ENCODE measurements at regions not wholly inside any gene's neighbourhood (a gene's known extent, or its start where the extent isn't known, plus 50 kb on each side); places are given as distances from the start of the nearest gene placed in this dataset.

- H3K27me3 ChIP-seq: no peaks in the 10 kb centered on the region
- intact Hi-C loops (cut with DNase I): no loop called here
- no peak for ATAC-seq
- no peak overlapping the region for H3K27ac ChIP-seq
- no peak for DNase-seq
- no peaks in the 10 kb centered on the region for H3K36me3 ChIP-seq
- H3K4me1 ChIP-seq: no peaks in the 10 kb centered on the region
- H3K9me3 ChIP-seq: no peaks in the 10 kb centered on the region
- H3K4me3 ChIP-seq: no peak overlapping the region
- WGBS (ENCODE audit: insufficient coverage, low coverage, low lambda C conversion rate, missing lambda C conversion rate): 20% methylated on average over 3 of the region's 8 CpGs
- TF ChIP-seq, protein P1, sequence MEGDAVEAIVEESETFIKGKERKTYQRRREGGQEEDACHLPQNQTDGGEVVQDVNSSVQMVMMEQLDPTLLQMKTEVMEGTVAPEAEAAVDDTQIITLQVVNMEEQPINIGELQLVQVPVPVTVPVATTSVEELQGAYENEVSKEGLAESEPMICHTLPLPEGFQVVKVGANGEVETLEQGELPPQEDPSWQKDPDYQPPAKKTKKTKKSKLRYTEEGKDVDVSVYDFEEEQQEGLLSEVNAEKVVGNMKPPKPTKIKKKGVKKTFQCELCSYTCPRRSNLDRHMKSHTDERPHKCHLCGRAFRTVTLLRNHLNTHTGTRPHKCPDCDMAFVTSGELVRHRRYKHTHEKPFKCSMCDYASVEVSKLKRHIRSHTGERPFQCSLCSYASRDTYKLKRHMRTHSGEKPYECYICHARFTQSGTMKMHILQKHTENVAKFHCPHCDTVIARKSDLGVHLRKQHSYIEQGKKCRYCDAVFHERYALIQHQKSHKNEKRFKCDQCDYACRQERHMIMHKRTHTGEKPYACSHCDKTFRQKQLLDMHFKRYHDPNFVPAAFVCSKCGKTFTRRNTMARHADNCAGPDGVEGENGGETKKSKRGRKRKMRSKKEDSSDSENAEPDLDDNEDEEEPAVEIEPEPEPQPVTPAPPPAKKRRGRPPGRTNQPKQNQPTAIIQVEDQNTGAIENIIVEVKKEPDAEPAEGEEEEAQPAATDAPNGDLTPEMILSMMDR (IDR thresholded peaks at IDR 0.05): no peak
- no peak for TF ChIP-seq POLR2A (IDR thresholded peaks at IDR 0.05)
These were observed 114.1 kb upstream of the SOX1 start for GRCh38 chr13:111952814-111953213.

DNA sequence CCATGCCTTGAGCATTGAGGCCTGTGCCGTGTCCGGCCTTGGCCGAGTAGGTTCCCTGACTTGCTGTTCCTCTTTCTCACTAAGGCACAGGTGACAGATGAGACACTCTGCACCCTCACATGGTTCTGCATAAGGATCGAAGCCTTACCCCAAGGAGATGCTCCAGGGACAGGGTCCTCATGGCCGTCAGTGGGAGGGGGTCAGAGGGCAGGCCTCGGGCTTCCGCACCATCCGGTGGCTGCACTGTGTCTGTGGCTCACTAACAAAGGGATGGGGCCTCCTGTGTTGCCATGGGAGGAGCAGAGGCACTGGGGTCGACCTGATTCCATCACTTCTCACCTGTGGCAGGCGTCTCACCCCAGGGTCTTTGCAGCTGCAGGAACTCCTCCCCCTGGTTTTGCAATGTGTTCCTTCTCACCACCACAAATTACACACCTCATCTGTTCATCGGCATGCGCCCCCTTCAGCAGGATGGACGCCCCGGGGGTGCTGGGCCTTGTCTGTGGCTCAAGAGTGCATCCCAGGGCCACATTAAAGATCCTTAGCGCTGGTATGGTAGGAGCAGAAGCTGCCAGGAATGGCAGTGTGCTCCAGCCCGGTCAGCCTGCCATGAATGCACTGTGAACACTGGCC, 113.3 kb upstream of the SOX1 start:
- H3K4me3 ChIP-seq: no peak overlapping the region
- no peak overlapping the region for H3K27ac ChIP-seq
- DNase-seq: no peak
- no peaks in the 10 kb centered on the region for H3K36me3 ChIP-seq
- H3K9me3 ChIP-seq: no peaks in the 10 kb centered on the region
- TF ChIP-seq, protein P1 (IDR thresholded peaks at IDR 0.05): no peak
- TF ChIP-seq POLR2A (IDR thresholded peaks at IDR 0.05): no peak
- H3K4me1 ChIP-seq: no peaks in the 10 kb centered on the region
- peak in 1 of 4 donors; percentile 13 for ATAC-seq
- intact Hi-C loops (cut with DNase I): no loop called here
- no peaks in the 10 kb centered on the region for H3K27me3 ChIP-seq
- 60% methylated on average over 1 of the region's 16 CpGs for WGBS (ENCODE audit: insufficient coverage, low coverage, low lambda C conversion rate, missing lambda C conversion rate)

DNA sequence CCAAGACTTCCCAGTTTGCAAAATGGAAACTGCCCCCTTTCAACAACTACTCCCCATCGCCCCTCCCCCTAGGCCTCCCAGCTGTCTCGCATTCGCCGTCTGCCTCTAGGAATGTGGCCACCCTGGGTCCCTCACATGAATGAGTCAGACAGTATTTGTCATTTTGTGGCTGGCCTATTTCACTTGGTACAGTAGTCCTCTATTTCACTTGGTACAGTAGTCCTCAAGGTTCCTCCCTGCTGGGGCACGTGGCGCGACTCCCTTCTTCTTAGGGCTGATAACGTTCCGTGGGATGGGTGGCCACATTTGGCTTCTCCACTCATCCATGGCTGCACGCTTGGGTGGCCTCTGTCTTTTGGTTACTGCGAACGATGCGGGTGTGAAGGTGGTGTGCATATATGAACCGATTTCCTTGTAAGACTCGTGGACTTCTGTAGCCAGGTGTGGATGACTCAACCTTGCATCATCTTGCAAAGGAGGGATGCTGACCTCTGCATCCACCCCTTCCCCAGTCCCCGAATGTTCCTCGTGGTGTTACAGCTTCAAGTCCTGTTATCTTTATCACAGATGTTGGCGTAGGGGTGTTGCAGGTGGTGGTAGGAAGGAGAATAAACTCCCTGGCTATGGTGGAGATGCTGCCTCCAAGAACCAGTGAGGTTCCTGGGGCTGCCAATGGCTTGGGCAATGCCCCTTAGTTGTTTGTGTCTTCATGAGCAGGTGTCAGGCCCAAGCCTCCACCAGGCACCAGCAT, 112.1 kb upstream of the SOX1 start:
- Histone ChIP-seq H3K4me1 (no peaks in the 10 kb centered on the region), H3K9me3 (no peaks in the 10 kb centered on the region), H3K36me3 (no peaks in the 10 kb centered on the region), H3K4me3 (no peak overlapping the region), H3K27me3 (no peaks in the 10 kb centered on the region), H3K27ac (no peak overlapping the region)
- TF ChIP-seq POLR2A (IDR thresholded peaks at IDR 0.05): no peak
- TF ChIP-seq, protein P1 (IDR thresholded peaks at IDR 0.05): no peak
- ATAC-seq (no peak), DNase-seq (no peak)
- intact Hi-C loops (cut with DNase I): no loop called here
- WGBS (ENCODE audit: insufficient coverage, low coverage, low lambda C conversion rate, missing lambda C conversion rate): 61% methylated on average over 18 of the region's 18 CpGs

- no peak for DNase-seq
- no peak overlapping the region for H3K27ac ChIP-seq
These were observed 111.4 kb upstream of the SOX1 start for GRCh38 chr13:111955412-111956065.

More at GRCh38 chr13:111955412-111956065, 111.4 kb upstream of the SOX1 start:
- TF ChIP-seq POLR2A (IDR thresholded peaks at IDR 0.05): no peak
- TF ChIP-seq, protein P1 (IDR thresholded peaks at IDR 0.05): no peak
- WGBS (ENCODE audit: insufficient coverage, low coverage, low lambda C conversion rate, missing lambda C conversion rate): 81% methylated on average over 13 of the region's 27 CpGs
- Histone ChIP-seq H3K36me3 (no peaks in the 10 kb centered on the region), H3K27me3 (no peaks in the 10 kb centered on the region), H3K4me1 (no peaks in the 10 kb centered on the region), H3K9me3 (no peaks in the 10 kb centered on the region), H3K4me3 (no peak overlapping the region)
- ATAC-seq: no peak
- intact Hi-C loops (cut with DNase I): no loop called here
